IMR-90 (cell line): ENCODE measurements at regions not wholly inside any gene's neighbourhood (a gene's known extent, or its start where the extent isn't known, plus 50 kb on each side); places are given as distances from the start of the nearest gene placed in this dataset.
A peak's percentile ranks its signal among the peaks of the same experiment; 100 is the strongest.

Experiments
- ATAC-seq: fragments of 200-7000 bp; cut with Tn5 transposase; 2 replicates; pipeline ENCODE4 v1.9.1; 2020; ENCODE audit warnings: low read depth, mild to moderate bottlenecking, moderate library complexity
- BruUV-seq: library from RNA; stranded (reverse); fragments of 400-500 nt; replicated peaks from 2 replicates; lab custom pipeline; 2021; lab: Mats Ljungman, UMichigan
- CTCF ChIA-PET: fragments of 300-600 bp; formaldehyde crosslinking; extraction: SDS; loops from one replicate; lab custom pipeline; 2021; ENCODE audit warnings: antibody characterized with exemption; lab: Yijun Ruan, JAX
- POLR2A ChIA-PET: fragments of 300-600 bp; sonication (Branson Sonifier 250); formaldehyde crosslinking; loops from one replicate; lab custom pipeline; 2022; ENCODE audit warnings: antibody characterized with exemption; ENCODE audit not compliant: unreplicated experiment; lab: Charles Lee
- DNase-seq: peaks from one replicate; pipeline ENCODE4 v3.0.0; 2013
- H2AFZ ChIP-seq: replicated peaks from 2 replicates; pipeline ENCODE3; 2013; ENCODE audit warnings: low read length, mild to moderate bottlenecking; ENCODE audit not compliant: poor library complexity
- H2AK5ac ChIP-seq: 2 replicates; pipeline ENCODE4 v1.6.1; 2013; ENCODE audit warnings: low read depth, low read length, inconsistent platforms
- H2AK9ac ChIP-seq: replicated peaks from 2 replicates; pipeline ENCODE3; 2013; ENCODE audit warnings: mild to moderate bottlenecking, low read depth, low read length, moderate library complexity; ENCODE audit not compliant: poor library complexity
- H2BK120ac ChIP-seq: 2 replicates; pipeline ENCODE4 v1.6.1; 2013; ENCODE audit warnings: low read depth, low read length, inconsistent platforms
- H2BK15ac ChIP-seq: 3 replicates; pipeline ENCODE4 v1.6.1; 2013; ENCODE audit warnings: low read depth, low read length, inconsistent platforms
- H2BK20ac ChIP-seq: 2 replicates; pipeline ENCODE4 v1.6.1; 2013; ENCODE audit warnings: low read depth, mild to moderate bottlenecking, inconsistent platforms, low read length, moderate library complexity
- H2BK5ac ChIP-seq: 2 replicates; pipeline ENCODE4 v1.6.1; 2013; ENCODE audit warnings: mild to moderate bottlenecking, low read depth, low read length, inconsistent platforms; ENCODE audit not compliant: poor library complexity, severe bottlenecking
- H3K14ac ChIP-seq: replicated peaks from 2 replicates; pipeline ENCODE4 v1.6.1; 2013; ENCODE audit warnings: low read depth, low read length, inconsistent platforms
- H3K18ac ChIP-seq: 2 replicates; pipeline ENCODE4 v1.6.1; 2013; ENCODE audit warnings: low read depth, low read length, control low read depth
- H3K23ac ChIP-seq: 2 replicates; pipeline ENCODE4 v1.6.1; 2013; ENCODE audit warnings: low read depth, low read length, inconsistent platforms
- H3K27ac ChIP-seq: 2 replicates; pipeline ENCODE4 v1.5.1; 2013; ENCODE audit warnings: mild to moderate bottlenecking, control low read depth, low read length; ENCODE audit not compliant: insufficient read depth
- H3K27me3 ChIP-seq: 2 replicates; pipeline ENCODE4 v1.6.1; 2013; ENCODE audit warnings: low read length; ENCODE audit not compliant: control insufficient read depth, insufficient read depth
- H3K36me3 ChIP-seq: 2 replicates; pipeline ENCODE4 v1.6.1; 2013; ENCODE audit warnings: low read length, mixed read lengths; ENCODE audit not compliant: control insufficient read depth, insufficient read depth
- H3K4ac ChIP-seq: 2 replicates; pipeline ENCODE4 v1.6.1; 2013; ENCODE audit warnings: low read depth, low read length, inconsistent platforms
- H3K4me1 ChIP-seq: 2 replicates; pipeline ENCODE4 v1.6.1; 2013; ENCODE audit warnings: low read length, mixed read lengths; ENCODE audit not compliant: control insufficient read depth, insufficient read depth
- H3K4me2 ChIP-seq: 2 replicates; pipeline ENCODE4 v1.6.1; 2013; ENCODE audit warnings: low read depth, mild to moderate bottlenecking, control low read depth, low read length, moderate library complexity
- H3K4me3 ChIP-seq: 2 replicates; pipeline ENCODE4 v1.5.1; 2013; ENCODE audit warnings: low read depth, mild to moderate bottlenecking, control low read depth, low read length, moderate library complexity; ENCODE audit not compliant: insufficient read depth
- H3K56ac ChIP-seq: 2 replicates; pipeline ENCODE4 v1.6.1; 2013; ENCODE audit warnings: low read length, inconsistent platforms; ENCODE audit not compliant: insufficient read depth; ENCODE audit errors: extremely low read depth
- H3K79me1 ChIP-seq, 2 experiments: 2 replicates each; pipeline ENCODE4 v1.6.1; 2013; ENCODE audit warnings: low read length in 2 of 2, inconsistent platforms in 1 of 2, low read depth in 1 of 2
- H3K9ac ChIP-seq: 2 replicates; pipeline ENCODE4 v1.6.1; 2013; ENCODE audit warnings: low read depth, low read length, control low read depth
- H3K9me1 ChIP-seq: 2 replicates; pipeline ENCODE4 v1.6.1; 2013; ENCODE audit warnings: low read length, inconsistent platforms; ENCODE audit not compliant: insufficient read depth
- H3K9me3 ChIP-seq: 2 replicates; pipeline ENCODE4 v1.6.1; 2013; ENCODE audit warnings: low read length; ENCODE audit not compliant: control insufficient read depth, insufficient read depth
- H4K20me1 ChIP-seq: 2 replicates; pipeline ENCODE4 v1.6.1; 2013; ENCODE audit warnings: low read length, inconsistent platforms; ENCODE audit not compliant: insufficient read depth
- H4K5ac ChIP-seq: 2 replicates; pipeline ENCODE4 v1.6.1; 2013; ENCODE audit warnings: mild to moderate bottlenecking, low read depth, low read length, control low read depth
- H4K8ac ChIP-seq, 2 experiments: 2 replicates each; pipeline ENCODE4 v1.6.1; 2013; ENCODE audit warnings: low read depth in 2 of 2, low read length in 2 of 2, control low read depth in 1 of 2, inconsistent platforms in 1 of 2
- H4K91ac ChIP-seq: 2 replicates; pipeline ENCODE4 v1.6.1; 2013; ENCODE audit warnings: low read depth, low read length, inconsistent platforms; ENCODE audit not compliant: insufficient read depth
- BHLHE40 ChIP-seq: fragments of 150-350 bp; IDR thresholded peaks from 2 replicates; pipeline ENCODE4 v1.6.1; 2016; ENCODE audit warnings: mild to moderate bottlenecking, low read depth, low read length
- CEBPB ChIP-seq: IDR thresholded peaks from 2 replicates; pipeline ENCODE4 v1.6.1; 2012; ENCODE audit warnings: low read depth, low read length, improper control_type of control experiment
- CHD1 ChIP-seq: IDR thresholded peaks from 2 replicates; pipeline ENCODE4 v1.6.1; 2012; ENCODE audit warnings: low read depth, low read length, improper control_type of control experiment
- CTCF ChIP-seq: conservative IDR thresholded peaks from 2 replicates; pipeline ENCODE4 v1.5.1; 2012; ENCODE audit warnings: mild to moderate bottlenecking, low read depth, low read length, improper control_type of control experiment
- FOS ChIP-seq: fragments of 150-350 bp; IDR thresholded peaks from 2 replicates; pipeline ENCODE4 v1.6.1; 2016; ENCODE audit warnings: low read depth, low read length
- MAFK ChIP-seq: IDR thresholded peaks from 2 replicates; pipeline ENCODE4 v1.6.1; 2012; ENCODE audit warnings: low read depth, low read length, improper control_type of control experiment
- MAZ ChIP-seq: IDR thresholded peaks from 2 replicates; pipeline ENCODE4 v1.6.1; 2012; ENCODE audit warnings: low read depth, mild to moderate bottlenecking, low read length, improper control_type of control experiment, moderate library complexity, borderline replicate concordance
- MXI1 ChIP-seq: IDR thresholded peaks from 2 replicates; pipeline ENCODE4 v1.6.1; 2012; ENCODE audit warnings: low read depth, mild to moderate bottlenecking, low read length, moderate library complexity, borderline replicate concordance
- NFE2L2 ChIP-seq: fragments of 150-350 bp; IDR thresholded peaks from 2 replicates; pipeline ENCODE4 v1.6.1; 2016; ENCODE audit warnings: low read depth, mild to moderate bottlenecking, low read length
- POLR2A ChIP-seq: IDR thresholded peaks from 2 replicates; pipeline ENCODE4 v1.6.1; 2012; ENCODE audit warnings: mild to moderate bottlenecking, low read depth, low read length
- RAD21 ChIP-seq: IDR thresholded peaks from 2 replicates; pipeline ENCODE4 v1.6.1; 2012; ENCODE audit warnings: low read length, improper control_type of control experiment
- RCOR1 ChIP-seq: IDR thresholded peaks from 2 replicates; pipeline ENCODE4 v1.6.1; 2012; ENCODE audit warnings: mild to moderate bottlenecking, low read length, improper control_type of control experiment; ENCODE audit not compliant: insufficient replicate concordance
- RFX5 ChIP-seq: IDR thresholded peaks from 2 replicates; pipeline ENCODE4 v1.8.0; 2012; ENCODE audit warnings: low read depth, mild to moderate bottlenecking, low read length, moderate library complexity
- SMC3 ChIP-seq: fragments of 150-350 bp; IDR thresholded peaks from 2 replicates; pipeline ENCODE4 v1.6.1; 2016; ENCODE audit warnings: low read depth, mild to moderate bottlenecking, antibody characterized with exemption, low read length, moderate library complexity
- WGBS, 2 experiments: methylation state at CpG; one replicate each; pipeline versions ENCODE4 v1.1.5 to v1.1.7; 2013; ENCODE audit warnings: missing lambda C conversion rate in 2 of 2; ENCODE audit not compliant: insufficient read length in 1 of 2; ENCODE audit errors: extremely low coverage in 2 of 2; 5-methylcytosine and 5-hydroxymethylcytosine counted together
- dilution Hi-C: fragments of 300-500 bp; cut with HindIII; formaldehyde crosslinking; loops from one replicate; pipeline ENCODE4 v1.14.3; 2018; ENCODE audit warnings: low sequenced_read_pairs; ENCODE audit not compliant: unreplicated experiment
- in situ Hi-C: fragments of 300-500 bp; cut with MboI; formaldehyde crosslinking; loops from 3 replicates; pipeline ENCODE4 v1.14.3; 2019; ENCODE audit warnings: low sequenced_read_pairs, inconsistent platforms, mixed read lengths
- intact Hi-C: fragments of 100-400 bp; cut with micrococcal nuclease; formaldehyde crosslinking; loops from 2 replicates; pipeline ENCODE4 v1.10.0; 2022
- TF ChIP-seq, protein P1 (sequence below): fragments of 150-350 bp; IDR thresholded peaks from 2 replicates; pipeline ENCODE4 v1.6.1; 2016; ENCODE audit warnings: low read depth, mild to moderate bottlenecking, low read length, moderate library complexity, borderline replicate concordance
- TF ChIP-seq, protein P2 (sequence below): fragments of 150-350 bp; IDR thresholded peaks from 2 replicates; pipeline ENCODE4 v1.6.1; 2017; ENCODE audit warnings: mild to moderate bottlenecking, antibody characterized with exemption, low read length, low read depth

- H2AK5ac ChIP-seq, result no peak overlapping the region
- intact Hi-C loops, result no loop called here
These were observed 260.6 kb downstream of the PSAT1 start for GRCh38 chr9:78557540-78557939.

More at GRCh38 chr9:78557540-78557939, 260.6 kb downstream of the PSAT1 start:
- Histone ChIP-seq H3K4me1 (no peaks in the 10 kb centered on the region; the same call in 1 of the 2 replicates), H4K91ac (no peak overlapping the region), H3K4me2 (no peak overlapping the region), H3K56ac (no peak overlapping the region), H4K8ac (no peak overlapping the region), H3K18ac (no peak overlapping the region), H4K20me1 (peaks cover 2% of the 10 kb centered on the region; the same call in 1 of the 2 replicates), H3K9me1 (0 out of 2 replicates have a peak, but pooled peaks cover 5% of the 10 kb centered on the region), H3K14ac (no peak overlapping the region), H3K79me1 (no peaks in the 10 kb centered on the region), H3K27me3 (peaks cover 7% of the 10 kb centered on the region), H3K36me3 (no peaks in the 10 kb centered on the region), H2BK15ac (no peak overlapping the region), H4K5ac (no peak overlapping the region), H2AK9ac (no peak overlapping the region), H2AFZ (no peak overlapping the region), H2BK20ac (no peak overlapping the region), H3K9me3 (no peaks in the 10 kb centered on the region), H3K4me3 (no peak overlapping the region), H2BK120ac (no peak overlapping the region), H3K4ac (no peak overlapping the region), H2BK5ac (no peak overlapping the region), H3K9ac (no peak overlapping the region), H3K27ac (no peak overlapping the region), H3K23ac (no peak overlapping the region)
- ChIA-PET CTCF (interaction anchor here (0.6 kb wide), 1 partner anchor 672 kb away, joined by 3 read pairs; no protein-coding TSS in a partner anchor), POLR2A (no interaction called here)
- no peak for ATAC-seq
- in situ Hi-C loops, result no loop called here
- dilution Hi-C loops, result no loop called here
- BruUV-seq, result no TSS peak
- no CpG with 5 or more reads among the region's 5 CpGs for WGBS, 2 experiments
- DNase-seq, result peak; percentile 14
- TF ChIP-seq, protein P1, sequence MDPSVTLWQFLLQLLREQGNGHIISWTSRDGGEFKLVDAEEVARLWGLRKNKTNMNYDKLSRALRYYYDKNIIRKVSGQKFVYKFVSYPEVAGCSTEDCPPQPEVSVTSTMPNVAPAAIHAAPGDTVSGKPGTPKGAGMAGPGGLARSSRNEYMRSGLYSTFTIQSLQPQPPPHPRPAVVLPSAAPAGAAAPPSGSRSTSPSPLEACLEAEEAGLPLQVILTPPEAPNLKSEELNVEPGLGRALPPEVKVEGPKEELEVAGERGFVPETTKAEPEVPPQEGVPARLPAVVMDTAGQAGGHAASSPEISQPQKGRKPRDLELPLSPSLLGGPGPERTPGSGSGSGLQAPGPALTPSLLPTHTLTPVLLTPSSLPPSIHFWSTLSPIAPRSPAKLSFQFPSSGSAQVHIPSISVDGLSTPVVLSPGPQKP, result no peak
- TF ChIP-seq, protein P2, sequence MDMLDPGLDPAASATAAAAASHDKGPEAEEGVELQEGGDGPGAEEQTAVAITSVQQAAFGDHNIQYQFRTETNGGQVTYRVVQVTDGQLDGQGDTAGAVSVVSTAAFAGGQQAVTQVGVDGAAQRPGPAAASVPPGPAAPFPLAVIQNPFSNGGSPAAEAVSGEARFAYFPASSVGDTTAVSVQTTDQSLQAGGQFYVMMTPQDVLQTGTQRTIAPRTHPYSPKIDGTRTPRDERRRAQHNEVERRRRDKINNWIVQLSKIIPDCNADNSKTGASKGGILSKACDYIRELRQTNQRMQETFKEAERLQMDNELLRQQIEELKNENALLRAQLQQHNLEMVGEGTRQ, result no peak
- no peak for TF ChIP-seq CTCF
- TF ChIP-seq NFE2L2, result no peak
- TF ChIP-seq RCOR1, result no peak
- TF ChIP-seq BHLHE40, result no peak
- no peak for TF ChIP-seq CHD1
- TF ChIP-seq RAD21, result no peak
- TF ChIP-seq MAFK, result no peak
- TF ChIP-seq MAZ, result no peak
- no peak for TF ChIP-seq MXI1
- no peak for TF ChIP-seq POLR2A
- no peak for TF ChIP-seq FOS
- TF ChIP-seq SMC3, result no peak
- TF ChIP-seq RFX5, result no peak
- no peak for TF ChIP-seq CEBPB
